NCI-H2171 (cell line): ENCODE measurements at regions not wholly inside any gene's neighbourhood (a gene's known extent, or its start where the extent isn't known, plus 50 kb on each side); places are given as distances from the start of the nearest gene placed in this dataset.
A peak's percentile ranks its signal among the peaks of the same experiment; 100 is the strongest.
"Not testable (repeated sequence)": the region's sequence is repeated elsewhere in the genome, so short reads cannot be mapped to it uniquely, and the experiment has no call there.

Experiments
- DNase-seq: peaks from one replicate; lab custom pipeline; 2025; lab: John Stamatoyannopoulos, UW

- peak; percentile 25 for DNase-seq
Measured at GRCh38 chr1:241447031-241447644, 72.4 kb downstream of the FH start.

- DNase-seq, result no peak
Measured at GRCh38 chr1:241444836-241445235, 74.7 kb downstream of the FH start.

GRCh38 chr1:241443561-241443960 lies 76.0 kb downstream of the FH start:
- DNase-seq, result no peak

GRCh38 chr1:241442686-241443085 lies 76.9 kb downstream of the FH start:
- DNase-seq, result no peak

GRCh38 chr1:241440904-241441303 lies 78.7 kb downstream of the FH start:
- DNase-seq, result no peak

- not testable (repeated sequence) for DNase-seq
Measured at GRCh38 chr1:241438686-241439085, 80.9 kb downstream of the FH start.

GRCh38 chr1:241432241-241432640 lies 75.2 kb upstream of the RGS7 start:
- DNase-seq, result no peak

GRCh38 chr1:241425091-241425490 lies 68.1 kb upstream of the RGS7 start:
- DNase-seq, result not testable (repeated sequence)

- no peak for DNase-seq
Measured at GRCh38 chr1:241424480-241424971, 67.5 kb upstream of the RGS7 start.

GRCh38 chr1:241423541-241424479 lies 66.8 kb upstream of the RGS7 start:
- peak; percentile 2 for DNase-seq

GRCh38 chr1:241422470-241422869 lies 65.5 kb upstream of the RGS7 start:
- DNase-seq, result no peak

- no peak for DNase-seq
Measured at GRCh38 chr1:241419986-241420385, 63.0 kb upstream of the RGS7 start.

- no peak for DNase-seq
Measured at GRCh38 chr1:241417258-241417657, 60.3 kb upstream of the RGS7 start.

GRCh38 chr1:241413974-241414373 lies 57.0 kb upstream of the RGS7 start:
- DNase-seq, result no peak

- DNase-seq, result no peak
Measured at GRCh38 chr1:241413386-241413785, 56.4 kb upstream of the RGS7 start.

GRCh38 chr1:241412646-241413045 lies 55.6 kb upstream of the RGS7 start:
- DNase-seq, result no peak

GRCh38 chr1:241411776-241412338 lies 54.9 kb upstream of the RGS7 start:
- no peak for DNase-seq

GRCh38 chr1:241411056-241411775 lies 54.2 kb upstream of the RGS7 start:
- DNase-seq, result no peak

- DNase-seq, result no peak
Measured at GRCh38 chr1:241408170-241408569, 51.2 kb upstream of the RGS7 start.
